Activated CD4-positive, alpha-beta memory T cell treated with anti-CD3 and anti-CD28 coated beads, Interleukin-2, amount 10 ng/mL, durations not matched to agents 7 days and 5 days (primary cell): ENCODE measurements at regions not wholly inside any gene's neighbourhood (a gene's known extent, or its start where the extent isn't known, plus 50 kb on each side); places are given as distances from the start of the nearest gene placed in this dataset.

ENCODE experiments used
- CTCF ChIA-PET: fragments of 350-600 bp; sonication (Branson Sonifier 250); formaldehyde crosslinking; loops from one replicate; lab custom pipeline; 2021; ENCODE audit warnings: antibody characterized with exemption, inconsistent platforms; lab: Charles Lee
- POLR2A ChIA-PET: fragments of 350-600 bp; sonication (Branson Sonifier 250); formaldehyde crosslinking; loops from one replicate; lab custom pipeline; 2021; ENCODE audit warnings: antibody characterized with exemption; lab: Charles Lee
- DNase-seq: peaks from one replicate; pipeline ENCODE4 v3.0.0-alpha.2; 2020
- H3K27ac Mint-ChIP-seq: one replicate; pipeline ENCODE4 v1.8.0; 2021; ENCODE audit warnings: mild to moderate bottlenecking, mixed read lengths
- H3K27me3 Mint-ChIP-seq: one replicate; pipeline ENCODE4 v1.8.0; 2021; ENCODE audit warnings: mixed read lengths
- H3K36me3 Mint-ChIP-seq: one replicate; pipeline ENCODE4 v1.8.0; 2021; ENCODE audit warnings: low read depth, mixed read lengths
- H3K4me1 Mint-ChIP-seq: one replicate; pipeline ENCODE4 v1.8.0; 2021; ENCODE audit warnings: mixed read lengths
- H3K4me3 Mint-ChIP-seq: one replicate; pipeline ENCODE4 v1.8.0; 2021; ENCODE audit warnings: mild to moderate bottlenecking, mixed read lengths
- H3K9me3 Mint-ChIP-seq: one replicate; pipeline ENCODE4 v1.8.0; 2021; ENCODE audit warnings: mixed read lengths

DNA sequence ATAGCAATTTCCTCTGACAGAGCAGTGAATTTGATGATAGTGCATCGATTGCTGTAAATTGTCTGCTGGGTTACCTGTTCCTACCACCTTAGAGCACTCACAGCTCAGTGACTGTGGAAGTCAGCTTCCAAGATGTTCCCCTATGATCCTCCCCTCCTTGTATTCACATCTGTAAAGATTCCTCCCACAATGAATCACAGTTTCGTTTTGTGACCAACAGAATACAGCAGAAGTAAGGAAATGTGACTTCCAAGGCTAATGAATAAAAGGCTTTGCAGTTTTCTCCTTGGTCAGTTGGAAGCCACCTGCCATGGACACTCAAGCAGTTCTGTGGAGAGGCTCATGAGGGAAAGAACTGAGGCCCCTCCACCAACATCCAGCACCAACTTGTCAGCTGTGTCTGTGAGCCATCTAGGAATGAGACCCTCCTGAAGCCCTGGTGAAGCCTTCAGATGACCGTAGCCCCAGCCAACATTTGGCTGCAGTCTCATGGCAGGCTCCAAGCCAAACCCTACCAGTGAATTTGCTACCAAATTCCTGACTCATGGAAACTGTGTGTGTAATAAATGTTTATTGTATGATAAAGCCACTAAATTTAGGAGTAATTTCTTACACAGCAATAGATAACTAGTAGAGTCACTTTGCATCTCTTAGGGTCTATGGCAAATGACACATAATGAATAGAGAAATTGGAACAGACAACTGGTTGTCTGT lies 309.5 kb upstream of the NPVF start:
- POLR2A ChIA-PET = no interaction called here
- no peak overlapping the region for H3K4me3 Mint-ChIP-seq
- CTCF ChIA-PET = no interaction called here
- DNase-seq = no peak
- no peak overlapping the region for H3K27ac Mint-ChIP-seq
- H3K9me3 Mint-ChIP-seq = no peaks in the 10 kb centered on the region
- H3K36me3 Mint-ChIP-seq = no peaks in the 10 kb centered on the region
- no peaks in the 10 kb centered on the region for H3K4me1 Mint-ChIP-seq
- H3K27me3 Mint-ChIP-seq = peaks cover 14% of the 10 kb centered on the region

DNA sequence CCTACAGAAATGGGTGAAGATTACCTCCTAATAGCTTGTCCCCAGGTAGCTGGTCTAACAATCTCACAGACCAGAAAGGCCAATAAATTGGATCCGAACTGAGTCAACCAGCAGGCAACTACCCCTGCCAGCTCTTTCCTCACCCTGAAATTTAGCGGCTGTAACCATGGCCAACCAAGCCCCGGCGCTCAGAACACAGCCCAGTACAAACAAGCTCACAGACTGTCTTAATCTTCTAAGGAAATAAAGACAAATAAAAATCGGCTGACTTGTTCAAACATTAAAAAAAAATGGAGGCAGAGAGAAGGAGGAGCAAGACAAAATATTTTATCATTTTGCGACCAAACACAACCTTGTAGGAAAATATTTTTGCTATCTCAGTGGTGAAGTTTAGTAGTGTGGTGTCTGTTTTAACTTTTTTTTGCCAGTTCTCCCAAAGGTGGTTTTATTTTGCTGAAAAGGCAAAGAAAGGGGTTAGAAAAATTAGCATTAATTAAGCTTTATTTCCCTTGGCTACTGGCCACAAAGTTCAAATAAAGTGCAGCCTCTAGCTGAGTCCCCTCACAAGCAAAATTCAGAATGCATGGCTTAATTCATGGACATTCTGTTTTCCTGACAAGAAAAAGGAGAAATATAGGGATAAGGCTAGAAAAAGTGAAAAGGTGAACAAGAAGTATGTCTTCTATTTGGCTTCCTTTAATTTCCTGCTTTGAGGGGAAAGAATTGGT lies 313.0 kb upstream of the NPVF start:
- Mint-ChIP-seq H3K9me3 (no peaks in the 10 kb centered on the region), H3K27me3 (peaks cover 21% of the 10 kb centered on the region), H3K4me1 (no peaks in the 10 kb centered on the region), H3K4me3 (no peak overlapping the region), H3K27ac (no peak overlapping the region), H3K36me3 (no peaks in the 10 kb centered on the region)
- no peak for DNase-seq
- CTCF ChIA-PET = interaction anchor here (0.6 to 1.6 kb wide), 2 partner anchors 10 to 26 kb away, joined by 3 to 5 read pairs; no protein-coding TSS in a partner anchor
- POLR2A ChIA-PET = no interaction called here

DNA sequence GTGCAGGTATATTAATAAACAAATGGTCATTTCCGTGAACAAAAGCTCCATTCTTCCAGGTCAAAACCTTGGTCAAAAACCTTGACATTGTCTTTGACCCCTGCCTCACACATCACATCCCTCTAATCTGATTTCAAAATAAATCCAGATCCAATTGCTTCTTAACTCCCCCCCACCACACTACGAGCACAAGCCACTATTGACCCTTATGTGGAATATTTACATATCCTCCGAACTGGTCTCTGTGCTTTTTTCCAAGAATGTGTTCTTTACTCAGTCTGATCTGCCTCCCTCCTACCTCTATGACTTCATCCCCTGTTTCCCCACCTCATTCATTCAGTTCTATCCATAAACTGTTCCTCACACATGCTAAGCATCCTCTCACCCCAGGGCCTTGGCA lies 313.6 kb upstream of the NPVF start:
- Mint-ChIP-seq H3K27me3 (peaks cover 21% of the 10 kb centered on the region), H3K27ac (no peak overlapping the region), H3K36me3 (no peaks in the 10 kb centered on the region), H3K4me3 (no peak overlapping the region), H3K4me1 (no peaks in the 10 kb centered on the region), H3K9me3 (no peaks in the 10 kb centered on the region)
- DNase-seq = no peak
- CTCF ChIA-PET = interaction anchor here (1.6 kb wide), 1 partner anchor 25 kb away, joined by 5 read pairs; no protein-coding TSS in a partner anchor
- POLR2A ChIA-PET = no interaction called here

GRCh38 chr7:25543210-25543609 lies 314.9 kb upstream of the NPVF start:
- peaks cover 27% of the 10 kb centered on the region for H3K27me3 Mint-ChIP-seq
- H3K9me3 Mint-ChIP-seq = no peaks in the 10 kb centered on the region
- no peak overlapping the region for H3K27ac Mint-ChIP-seq
- H3K4me3 Mint-ChIP-seq = no peak overlapping the region
- H3K4me1 Mint-ChIP-seq = no peaks in the 10 kb centered on the region
- DNase-seq = no peak
- H3K36me3 Mint-ChIP-seq = no peaks in the 10 kb centered on the region
- ChIA-PET POLR2A (no interaction called here), CTCF (no interaction called here)

DNA sequence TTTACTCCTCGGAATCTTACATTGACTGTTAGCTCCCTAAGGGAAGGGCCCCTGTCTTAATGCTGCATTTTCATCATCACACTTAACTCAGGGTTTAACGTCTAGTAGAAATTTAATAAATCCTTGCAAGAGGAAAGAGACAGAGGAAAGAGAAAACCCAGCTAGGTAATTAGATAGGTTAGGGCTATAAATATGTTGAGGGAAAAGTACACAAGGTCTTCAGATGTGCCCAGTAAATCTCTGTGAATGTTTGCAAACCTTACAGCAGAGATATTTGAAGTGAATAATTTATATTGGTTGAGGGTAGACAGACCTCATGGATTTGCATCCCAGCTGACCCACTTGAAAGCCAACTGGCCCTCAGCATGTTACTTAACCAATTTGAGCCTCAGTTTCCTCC lies 315.5 kb upstream of the NPVF start:
- no peak overlapping the region for H3K27ac Mint-ChIP-seq
- DNase-seq = no peak
- H3K4me3 Mint-ChIP-seq = no peak overlapping the region
- H3K27me3 Mint-ChIP-seq = peaks cover 29% of the 10 kb centered on the region
- no peaks in the 10 kb centered on the region for H3K4me1 Mint-ChIP-seq
- POLR2A ChIA-PET = no interaction called here
- H3K36me3 Mint-ChIP-seq = no peaks in the 10 kb centered on the region
- CTCF ChIA-PET = no interaction called here
- H3K9me3 Mint-ChIP-seq = no peaks in the 10 kb centered on the region

- no peak overlapping the region for H3K27ac Mint-ChIP-seq
- no peak overlapping the region for H3K4me3 Mint-ChIP-seq
- H3K36me3 Mint-ChIP-seq = no peaks in the 10 kb centered on the region
- H3K27me3 Mint-ChIP-seq = peaks cover 29% of the 10 kb centered on the region
- ChIA-PET POLR2A (no interaction called here), CTCF (no interaction called here)
- no peaks in the 10 kb centered on the region for H3K4me1 Mint-ChIP-seq
- no peaks in the 10 kb centered on the region for H3K9me3 Mint-ChIP-seq
- no peak for DNase-seq
These were observed 316.0 kb upstream of the NPVF start for GRCh38 chr7:25544254-25544653.

GRCh38 chr7:25545124-25546008 lies 317.1 kb upstream of the NPVF start:
- Mint-ChIP-seq H3K27ac (no peak overlapping the region), H3K36me3 (no peaks in the 10 kb centered on the region), H3K4me1 (no peaks in the 10 kb centered on the region), H3K4me3 (no peak overlapping the region), H3K9me3 (no peaks in the 10 kb centered on the region), H3K27me3 (peaks cover 35% of the 10 kb centered on the region)
- ChIA-PET CTCF (interaction anchor here (0.7 to 1.1 kb wide), 2 partner anchors 20 to 24 kb away, joined by 3 to 7 read pairs; no protein-coding TSS in a partner anchor), POLR2A (no interaction called here)
- no peak for DNase-seq

DNA sequence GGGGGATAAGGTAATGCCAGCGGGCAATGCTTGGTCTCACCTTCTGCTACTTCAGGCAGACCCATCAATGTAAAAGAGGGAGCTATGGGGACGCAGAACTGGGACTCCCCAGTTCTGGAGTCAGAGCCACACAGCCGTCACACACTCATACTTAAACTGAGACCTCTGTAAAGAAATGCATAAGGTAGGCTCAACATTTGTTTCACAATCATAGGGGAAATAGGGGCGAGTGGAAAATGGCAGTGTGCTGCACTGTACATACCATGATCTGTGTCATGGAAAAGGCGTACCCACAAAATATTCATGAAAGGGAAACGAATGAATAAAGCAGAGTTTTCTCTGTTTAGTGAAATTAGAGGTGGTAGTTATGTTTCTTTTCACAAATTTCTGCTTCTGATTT lies 318.0 kb upstream of the NPVF start:
- Mint-ChIP-seq H3K27me3 (peaks cover 40% of the 10 kb centered on the region), H3K27ac (no peak overlapping the region), H3K4me3 (no peak overlapping the region), H3K9me3 (no peaks in the 10 kb centered on the region), H3K36me3 (no peaks in the 10 kb centered on the region), H3K4me1 (no peaks in the 10 kb centered on the region)
- DNase-seq = no peak
- CTCF ChIA-PET = no interaction called here
- POLR2A ChIA-PET = no interaction called here

- POLR2A ChIA-PET = no interaction called here
- Mint-ChIP-seq H3K9me3 (no peaks in the 10 kb centered on the region), H3K27me3 (peaks cover 28% of the 10 kb centered on the region), H3K36me3 (no peaks in the 10 kb centered on the region), H3K27ac (no peak overlapping the region), H3K4me3 (no peak overlapping the region), H3K4me1 (no peaks in the 10 kb centered on the region)
- no peak for DNase-seq
- CTCF ChIA-PET = no interaction called here
These were observed 321.1 kb upstream of the NPVF start for GRCh38 chr7:25549271-25549921.

- no peak for DNase-seq
- H3K9me3 Mint-ChIP-seq = no peaks in the 10 kb centered on the region
- H3K27me3 Mint-ChIP-seq = peaks cover 28% of the 10 kb centered on the region
- CTCF ChIA-PET = no interaction called here
- H3K4me1 Mint-ChIP-seq = no peaks in the 10 kb centered on the region
- POLR2A ChIA-PET = no interaction called here
- H3K27ac Mint-ChIP-seq = no peak overlapping the region
- H3K4me3 Mint-ChIP-seq = no peak overlapping the region
- no peaks in the 10 kb centered on the region for H3K36me3 Mint-ChIP-seq
These were observed 321.9 kb upstream of the NPVF start for GRCh38 chr7:25550149-25550548.

DNA sequence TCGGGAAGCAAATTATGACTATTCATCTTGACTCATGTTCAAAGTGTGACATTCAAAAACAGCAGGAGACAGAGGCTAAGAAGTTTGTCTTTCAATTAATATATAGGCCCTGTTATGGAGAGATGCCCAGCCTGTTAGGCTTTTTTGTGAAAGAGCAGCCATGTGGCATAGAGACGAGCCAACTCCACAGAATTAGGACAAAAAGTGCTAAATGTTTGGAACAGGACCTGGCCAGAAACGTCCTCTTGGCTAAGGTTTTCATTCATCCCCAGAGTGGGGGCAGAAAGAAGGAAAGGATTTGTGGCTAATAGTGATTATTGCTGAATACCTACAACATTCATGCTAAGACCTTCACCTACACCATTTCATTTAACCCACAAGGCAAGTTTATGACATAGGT lies 324.7 kb upstream of the NPVF start:
- CTCF ChIA-PET = interaction anchor here (0.7 kb wide), 1 partner anchor 127 kb away, joined by 3 read pairs; no protein-coding TSS in a partner anchor
- Mint-ChIP-seq H3K36me3 (no peaks in the 10 kb centered on the region), H3K4me3 (no peak overlapping the region), H3K27me3 (peaks cover 21% of the 10 kb centered on the region), H3K9me3 (no peaks in the 10 kb centered on the region), H3K4me1 (no peaks in the 10 kb centered on the region), H3K27ac (no peak overlapping the region)
- POLR2A ChIA-PET = no interaction called here
- no peak for DNase-seq

DNA sequence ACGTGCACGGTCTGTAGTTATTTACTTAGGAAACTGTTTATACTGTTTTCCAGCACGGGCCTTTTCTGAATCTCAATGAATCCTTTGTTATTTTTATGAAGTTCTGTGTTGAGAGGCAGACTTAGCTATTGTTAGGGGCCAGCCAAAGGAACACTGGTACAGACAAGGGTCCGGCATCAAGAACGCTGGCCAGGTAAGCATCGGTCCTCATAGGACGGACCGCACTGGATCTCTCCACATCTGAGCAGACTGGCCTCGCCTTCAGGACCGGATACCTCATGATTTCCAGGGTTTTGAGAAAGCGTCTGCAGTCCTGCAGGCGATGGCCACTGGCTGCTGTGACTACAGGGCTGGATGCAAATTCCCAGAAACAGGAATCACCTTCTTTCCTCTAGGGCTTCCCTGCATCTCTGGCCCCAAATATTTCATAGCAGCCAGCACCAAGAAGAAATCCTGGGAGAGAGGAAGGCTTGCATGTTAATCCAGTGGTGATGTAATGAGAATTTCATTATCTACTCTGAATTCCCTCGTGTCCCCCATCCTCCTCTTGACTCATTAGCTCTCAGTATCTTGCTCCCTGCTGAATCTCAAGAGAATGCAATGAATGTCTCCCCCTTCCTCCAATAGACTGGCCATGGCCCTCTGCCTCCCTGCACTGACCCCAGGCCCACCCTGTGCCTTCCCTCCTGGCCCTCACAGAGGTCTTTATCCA lies 325.4 kb upstream of the NPVF start:
- Mint-ChIP-seq H3K4me3 (no peak overlapping the region), H3K9me3 (no peaks in the 10 kb centered on the region), H3K27ac (no peak overlapping the region), H3K36me3 (no peaks in the 10 kb centered on the region), H3K27me3 (peaks cover 22% of the 10 kb centered on the region), H3K4me1 (no peaks in the 10 kb centered on the region)
- ChIA-PET POLR2A (no interaction called here), CTCF (interaction anchor here (0.7 kb wide), 1 partner anchor 126 kb away, joined by 3 read pairs; no protein-coding TSS in a partner anchor)
- no peak for DNase-seq
